ENCODE measurements at regions not wholly inside any gene's neighbourhood (a gene's known extent, or its start where the extent isn't known, plus 50 kb on each side); places are given as distances from the start of the nearest gene placed in this dataset.
"Not testable (repeated sequence)": the region's sequence is repeated elsewhere in the genome, so short reads cannot be mapped to it uniquely, and the experiment has no call there.

DNA sequence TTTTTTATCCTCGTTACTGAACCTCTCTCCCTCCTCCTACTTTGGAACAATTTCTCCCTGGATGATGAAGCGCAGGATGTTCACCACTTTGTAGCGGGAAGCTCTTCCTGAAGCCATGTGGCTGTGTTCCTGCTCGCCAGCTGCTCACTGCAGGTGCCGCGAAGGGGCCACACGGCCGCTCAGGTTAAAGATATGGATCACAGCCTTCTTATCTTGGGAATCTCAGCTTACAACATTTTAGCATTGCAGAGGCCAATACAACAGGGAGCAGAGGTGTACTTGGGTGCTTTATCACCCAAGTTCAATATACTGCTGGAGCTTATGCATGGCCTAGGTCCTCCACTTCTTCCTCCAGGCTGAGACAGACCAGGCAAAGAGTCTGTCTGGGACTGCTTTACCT is 201.2 kb upstream of the G2E3 start:
- TF ChIP-seq, protein P1, sequence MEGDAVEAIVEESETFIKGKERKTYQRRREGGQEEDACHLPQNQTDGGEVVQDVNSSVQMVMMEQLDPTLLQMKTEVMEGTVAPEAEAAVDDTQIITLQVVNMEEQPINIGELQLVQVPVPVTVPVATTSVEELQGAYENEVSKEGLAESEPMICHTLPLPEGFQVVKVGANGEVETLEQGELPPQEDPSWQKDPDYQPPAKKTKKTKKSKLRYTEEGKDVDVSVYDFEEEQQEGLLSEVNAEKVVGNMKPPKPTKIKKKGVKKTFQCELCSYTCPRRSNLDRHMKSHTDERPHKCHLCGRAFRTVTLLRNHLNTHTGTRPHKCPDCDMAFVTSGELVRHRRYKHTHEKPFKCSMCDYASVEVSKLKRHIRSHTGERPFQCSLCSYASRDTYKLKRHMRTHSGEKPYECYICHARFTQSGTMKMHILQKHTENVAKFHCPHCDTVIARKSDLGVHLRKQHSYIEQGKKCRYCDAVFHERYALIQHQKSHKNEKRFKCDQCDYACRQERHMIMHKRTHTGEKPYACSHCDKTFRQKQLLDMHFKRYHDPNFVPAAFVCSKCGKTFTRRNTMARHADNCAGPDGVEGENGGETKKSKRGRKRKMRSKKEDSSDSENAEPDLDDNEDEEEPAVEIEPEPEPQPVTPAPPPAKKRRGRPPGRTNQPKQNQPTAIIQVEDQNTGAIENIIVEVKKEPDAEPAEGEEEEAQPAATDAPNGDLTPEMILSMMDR (IDR thresholded peaks at IDR 0.05; ENCODE audit: low read depth, low read length) = no peak
- TF ChIP-seq EZH2phosphoT487 (IDR thresholded peaks at IDR 0.05; ENCODE audit: low read depth) = no peak
- Histone ChIP-seq H2AFZ (ENCODE audit: low read depth, low read length) (no peak overlapping the region), H3K4me1 (ENCODE audit: low read length) (peaks cover 20% of the 10 kb centered on the region; the same call in 1 of the 2 replicates), H3K27me3 (ENCODE audit: low read depth, low read length) (no peaks in the 10 kb centered on the region), H3K36me3 (replicated peaks; ENCODE audit: low read depth, low read length) (no peaks in the 10 kb centered on the region), H3K4me2 (ENCODE audit: low read length) (no peak overlapping the region), H4K20me1 (ENCODE audit: insufficient read depth, low read length) (no peaks in the 10 kb centered on the region), H3K4me3 (ENCODE audit: low read length) (no peak overlapping the region), H3K27ac (ENCODE audit: low read length) (no peak overlapping the region), H3K9ac (ENCODE audit: low read length) (no peak overlapping the region), H3K9me3 (ENCODE audit: insufficient read depth, low read length) (no peaks in the 10 kb centered on the region), H3K79me2 (ENCODE audit: low read length) (no peaks in the 10 kb centered on the region)

DNA sequence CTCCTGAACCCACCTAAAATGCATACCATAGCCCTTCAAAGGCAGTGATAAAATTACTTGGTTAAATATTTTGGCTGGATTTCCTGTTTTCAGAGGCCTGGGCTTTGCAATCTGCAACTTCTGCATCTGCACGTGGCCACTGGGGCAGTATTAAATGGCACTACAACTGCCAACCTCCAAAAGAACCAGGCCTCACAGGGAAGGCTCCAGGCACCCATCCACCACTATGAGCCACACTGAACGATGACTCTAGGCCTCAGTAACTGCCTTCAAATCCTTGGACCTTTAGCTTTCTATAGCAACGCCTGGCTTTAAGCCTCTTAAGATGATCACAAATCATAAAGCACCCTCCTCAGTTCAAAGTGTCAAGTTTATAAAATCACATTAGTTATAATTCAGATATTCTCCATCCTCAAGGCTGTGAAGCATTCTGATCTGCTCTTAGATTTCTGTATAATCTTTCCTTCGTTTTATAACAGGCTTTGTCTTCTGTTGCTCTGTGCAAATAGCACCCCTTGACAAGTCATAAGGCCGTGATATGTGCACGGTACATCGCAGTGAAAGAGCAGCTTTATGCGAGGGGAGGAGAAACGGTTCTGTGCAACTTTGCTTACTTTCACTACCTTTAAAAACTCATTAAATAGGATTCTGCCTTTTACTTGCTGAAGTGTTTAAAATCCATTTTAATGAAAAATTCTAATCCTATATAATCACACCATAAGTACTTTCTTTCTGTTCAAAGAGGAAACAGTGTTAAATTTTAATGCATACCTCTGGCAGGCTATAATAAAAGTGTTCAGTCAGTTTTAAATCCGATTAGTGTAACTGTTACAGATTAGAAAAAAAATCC is 196.4 kb upstream of the G2E3 start:
- Histone ChIP-seq H3K36me3 (replicated peaks; ENCODE audit: low read depth, low read length) (no peaks in the 10 kb centered on the region), H4K20me1 (ENCODE audit: insufficient read depth, low read length) (no peaks in the 10 kb centered on the region), H3K4me2 (ENCODE audit: low read length) (no peak overlapping the region), H2AFZ (ENCODE audit: low read depth, low read length) (no peak overlapping the region), H3K79me2 (ENCODE audit: low read length) (no peaks in the 10 kb centered on the region), H3K9ac (ENCODE audit: low read length) (no peak overlapping the region), H3K4me3 (ENCODE audit: low read length) (no peak overlapping the region), H3K9me3 (ENCODE audit: insufficient read depth, low read length) (no peaks in the 10 kb centered on the region), H3K27me3 (ENCODE audit: low read depth, low read length) (no peaks in the 10 kb centered on the region), H3K27ac (ENCODE audit: low read length) (no peak overlapping the region), H3K4me1 (ENCODE audit: low read length) (no peaks in the 10 kb centered on the region)
- TF ChIP-seq, protein P1 (IDR thresholded peaks at IDR 0.05; ENCODE audit: low read depth, low read length) = no peak
- TF ChIP-seq EZH2phosphoT487 (IDR thresholded peaks at IDR 0.05; ENCODE audit: low read depth) = no peak

DNA sequence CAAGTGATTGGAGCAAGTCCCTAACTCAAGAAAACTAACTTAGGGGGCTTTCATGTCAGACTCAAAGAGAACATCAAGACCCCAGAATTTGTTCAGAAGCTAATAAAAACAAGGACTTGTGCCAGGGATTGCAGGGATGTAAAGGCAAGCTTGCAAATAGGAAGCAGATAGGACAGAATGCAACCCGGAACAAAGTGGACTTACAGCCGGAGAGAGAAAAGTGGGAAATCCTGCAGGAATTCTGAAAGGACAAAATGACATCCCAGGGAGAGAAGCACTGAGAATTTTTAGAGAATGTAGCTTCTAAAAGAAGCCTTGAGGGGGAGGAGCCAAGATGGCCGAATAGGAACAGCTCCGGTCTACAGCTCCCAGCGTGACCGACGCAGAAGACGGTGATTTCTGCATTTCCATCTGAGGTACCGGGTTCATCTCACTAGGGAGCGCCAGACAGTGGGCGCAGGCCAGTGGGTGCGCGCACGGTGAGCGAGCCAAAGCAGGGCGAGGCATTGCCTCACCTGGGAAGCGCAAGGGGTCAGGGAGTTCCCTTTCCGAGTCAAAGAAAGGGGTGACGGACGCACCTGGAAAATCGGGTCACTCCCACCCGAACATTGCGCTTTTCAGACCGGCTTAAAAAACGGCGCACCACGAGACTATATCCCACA is 195.6 kb upstream of the G2E3 start:
- H2AFZ ChIP-seq (ENCODE audit: low read depth, low read length); H3K4me2 ChIP-seq (ENCODE audit: low read length); H3K27me3 ChIP-seq (ENCODE audit: low read depth, low read length); H3K4me3 ChIP-seq (ENCODE audit: low read length); H3K79me2 ChIP-seq (ENCODE audit: low read length); H3K4me1 ChIP-seq (ENCODE audit: low read length); H3K27ac ChIP-seq (ENCODE audit: low read length); H4K20me1 ChIP-seq (ENCODE audit: insufficient read depth, low read length); H3K9ac ChIP-seq (ENCODE audit: low read length); H3K36me3 ChIP-seq (replicated peaks; ENCODE audit: low read depth, low read length); H3K9me3 ChIP-seq (ENCODE audit: insufficient read depth, low read length): not testable (repeated sequence)

DNA sequence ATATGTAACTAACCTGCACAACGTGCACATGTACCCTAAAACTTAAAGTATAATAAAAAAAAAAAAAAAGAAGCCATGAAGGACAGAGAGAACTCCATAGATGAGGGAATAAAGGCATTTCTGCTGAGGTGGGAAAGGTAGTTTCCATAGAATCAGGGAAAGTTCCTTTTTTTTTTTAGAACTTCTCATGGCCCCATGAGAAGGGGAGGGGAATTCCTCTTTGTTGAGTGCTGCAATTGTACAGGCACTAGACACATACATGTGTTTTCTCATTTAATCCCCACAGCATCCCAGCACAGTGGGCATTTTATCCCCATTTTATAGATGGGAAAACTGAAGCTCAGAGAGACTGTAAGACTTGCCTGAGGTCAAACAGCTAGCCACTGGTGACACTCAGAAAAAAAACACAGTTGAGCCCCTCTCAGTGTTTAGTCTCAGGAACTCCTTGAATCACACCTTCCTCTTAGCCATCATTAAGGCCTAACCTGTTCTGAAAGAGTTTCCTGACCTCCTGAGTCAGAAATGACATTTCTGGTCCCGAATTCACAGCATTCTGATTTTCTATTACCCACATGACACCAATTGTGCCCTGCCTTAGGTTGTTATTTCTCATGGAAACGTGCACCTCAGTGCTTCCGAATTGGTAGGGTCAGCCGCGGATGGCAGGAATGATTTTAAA is 189.3 kb upstream of the G2E3 start:
- Histone ChIP-seq H3K9me3 (ENCODE audit: insufficient read depth, low read length) (no peaks in the 10 kb centered on the region), H3K79me2 (ENCODE audit: low read length) (no peaks in the 10 kb centered on the region), H3K9ac (ENCODE audit: low read length) (no peak overlapping the region), H3K4me2 (ENCODE audit: low read length) (no peak overlapping the region), H3K4me3 (ENCODE audit: low read length) (no peak overlapping the region), H3K4me1 (ENCODE audit: low read length) (peaks cover 6% of the 10 kb centered on the region; the same call in 1 of the 2 replicates), H3K27ac (ENCODE audit: low read length) (no peak overlapping the region), H2AFZ (ENCODE audit: low read depth, low read length) (no peak overlapping the region), H3K36me3 (replicated peaks; ENCODE audit: low read depth, low read length) (no peaks in the 10 kb centered on the region), H4K20me1 (ENCODE audit: insufficient read depth, low read length) (no peaks in the 10 kb centered on the region), H3K27me3 (ENCODE audit: low read depth, low read length) (no peaks in the 10 kb centered on the region)
- no peak for TF ChIP-seq EZH2phosphoT487 (IDR thresholded peaks at IDR 0.05; ENCODE audit: low read depth)
- TF ChIP-seq, protein P1 (IDR thresholded peaks at IDR 0.05; ENCODE audit: low read depth, low read length) = no peak

Data from OCI-LY3 (cell line).